ENCODE measurements at regions not wholly inside any gene's neighbourhood (a gene's known extent, or its start where the extent isn't known, plus 50 kb on each side); places are given as distances from the start of the nearest gene placed in this dataset.

DNA sequence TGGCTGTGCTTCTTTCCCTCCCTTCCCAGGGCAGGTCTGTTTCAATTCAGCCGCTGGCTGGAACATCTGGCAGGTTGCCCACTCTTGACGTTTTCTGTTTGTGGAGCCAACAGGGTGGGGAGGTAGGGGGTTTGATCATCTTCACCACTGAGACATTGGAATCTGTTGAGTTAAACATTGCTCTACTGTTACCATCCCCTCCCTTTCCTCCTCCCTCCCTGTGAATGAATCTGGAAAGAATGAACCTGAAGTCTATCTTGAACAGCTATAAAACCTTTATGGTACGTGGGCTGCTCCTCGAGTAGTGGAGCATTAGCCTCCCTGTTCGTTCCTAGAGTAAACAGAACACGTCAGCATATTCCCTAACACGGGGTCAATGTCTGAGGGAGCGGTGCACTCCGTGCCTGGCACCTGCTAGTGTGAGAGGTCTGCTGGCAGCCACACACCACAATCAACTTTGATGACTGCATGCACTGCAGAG is 249.9 kb upstream of the RBBP8 start:
- TF ChIP-seq, protein P1, sequence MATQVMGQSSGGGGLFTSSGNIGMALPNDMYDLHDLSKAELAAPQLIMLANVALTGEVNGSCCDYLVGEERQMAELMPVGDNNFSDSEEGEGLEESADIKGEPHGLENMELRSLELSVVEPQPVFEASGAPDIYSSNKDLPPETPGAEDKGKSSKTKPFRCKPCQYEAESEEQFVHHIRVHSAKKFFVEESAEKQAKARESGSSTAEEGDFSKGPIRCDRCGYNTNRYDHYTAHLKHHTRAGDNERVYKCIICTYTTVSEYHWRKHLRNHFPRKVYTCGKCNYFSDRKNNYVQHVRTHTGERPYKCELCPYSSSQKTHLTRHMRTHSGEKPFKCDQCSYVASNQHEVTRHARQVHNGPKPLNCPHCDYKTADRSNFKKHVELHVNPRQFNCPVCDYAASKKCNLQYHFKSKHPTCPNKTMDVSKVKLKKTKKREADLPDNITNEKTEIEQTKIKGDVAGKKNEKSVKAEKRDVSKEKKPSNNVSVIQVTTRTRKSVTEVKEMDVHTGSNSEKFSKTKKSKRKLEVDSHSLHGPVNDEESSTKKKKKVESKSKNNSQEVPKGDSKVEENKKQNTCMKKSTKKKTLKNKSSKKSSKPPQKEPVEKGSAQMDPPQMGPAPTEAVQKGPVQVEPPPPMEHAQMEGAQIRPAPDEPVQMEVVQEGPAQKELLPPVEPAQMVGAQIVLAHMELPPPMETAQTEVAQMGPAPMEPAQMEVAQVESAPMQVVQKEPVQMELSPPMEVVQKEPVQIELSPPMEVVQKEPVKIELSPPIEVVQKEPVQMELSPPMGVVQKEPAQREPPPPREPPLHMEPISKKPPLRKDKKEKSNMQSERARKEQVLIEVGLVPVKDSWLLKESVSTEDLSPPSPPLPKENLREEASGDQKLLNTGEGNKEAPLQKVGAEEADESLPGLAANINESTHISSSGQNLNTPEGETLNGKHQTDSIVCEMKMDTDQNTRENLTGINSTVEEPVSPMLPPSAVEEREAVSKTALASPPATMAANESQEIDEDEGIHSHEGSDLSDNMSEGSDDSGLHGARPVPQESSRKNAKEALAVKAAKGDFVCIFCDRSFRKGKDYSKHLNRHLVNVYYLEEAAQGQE (IDR thresholded peaks at IDR 0.05; ENCODE audit: low read depth): no peak
- TF ChIP-seq, protein P2, sequence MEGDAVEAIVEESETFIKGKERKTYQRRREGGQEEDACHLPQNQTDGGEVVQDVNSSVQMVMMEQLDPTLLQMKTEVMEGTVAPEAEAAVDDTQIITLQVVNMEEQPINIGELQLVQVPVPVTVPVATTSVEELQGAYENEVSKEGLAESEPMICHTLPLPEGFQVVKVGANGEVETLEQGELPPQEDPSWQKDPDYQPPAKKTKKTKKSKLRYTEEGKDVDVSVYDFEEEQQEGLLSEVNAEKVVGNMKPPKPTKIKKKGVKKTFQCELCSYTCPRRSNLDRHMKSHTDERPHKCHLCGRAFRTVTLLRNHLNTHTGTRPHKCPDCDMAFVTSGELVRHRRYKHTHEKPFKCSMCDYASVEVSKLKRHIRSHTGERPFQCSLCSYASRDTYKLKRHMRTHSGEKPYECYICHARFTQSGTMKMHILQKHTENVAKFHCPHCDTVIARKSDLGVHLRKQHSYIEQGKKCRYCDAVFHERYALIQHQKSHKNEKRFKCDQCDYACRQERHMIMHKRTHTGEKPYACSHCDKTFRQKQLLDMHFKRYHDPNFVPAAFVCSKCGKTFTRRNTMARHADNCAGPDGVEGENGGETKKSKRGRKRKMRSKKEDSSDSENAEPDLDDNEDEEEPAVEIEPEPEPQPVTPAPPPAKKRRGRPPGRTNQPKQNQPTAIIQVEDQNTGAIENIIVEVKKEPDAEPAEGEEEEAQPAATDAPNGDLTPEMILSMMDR (IDR thresholded peaks at IDR 0.05 in 2 of 3, conservative IDR thresholded peaks at IDR 0.05 in 1 of 3; ENCODE audit: borderline replicate concordance in 1 of 3, insufficient read depth in 1 of 3, low read depth in 2 of 3, low read length in 2 of 3): no peak
- TF ChIP-seq YY1 (IDR thresholded peaks at IDR 0.05; ENCODE audit: extremely low read depth, insufficient replicate concordance, low read depth, low read length) (no peak), EZH2 (IDR thresholded peaks at IDR 0.05) (no peak), RAD21 (IDR thresholded peaks at IDR 0.05; ENCODE audit: low read depth) (no peak), POLR2A (IDR thresholded peaks at IDR 0.05; ENCODE audit: borderline replicate concordance, extremely low read depth, insufficient read depth, insufficient read length) (no peak), POLR2AphosphoS5 (IDR thresholded peaks at IDR 0.05; ENCODE audit: low read depth, low read length) (no peak)
- TF ChIP-seq, protein P3, sequence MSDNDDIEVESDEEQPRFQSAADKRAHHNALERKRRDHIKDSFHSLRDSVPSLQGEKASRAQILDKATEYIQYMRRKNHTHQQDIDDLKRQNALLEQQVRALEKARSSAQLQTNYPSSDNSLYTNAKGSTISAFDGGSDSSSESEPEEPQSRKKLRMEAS (IDR thresholded peaks at IDR 0.05): no peak
- TF ChIP-seq, protein P4, sequence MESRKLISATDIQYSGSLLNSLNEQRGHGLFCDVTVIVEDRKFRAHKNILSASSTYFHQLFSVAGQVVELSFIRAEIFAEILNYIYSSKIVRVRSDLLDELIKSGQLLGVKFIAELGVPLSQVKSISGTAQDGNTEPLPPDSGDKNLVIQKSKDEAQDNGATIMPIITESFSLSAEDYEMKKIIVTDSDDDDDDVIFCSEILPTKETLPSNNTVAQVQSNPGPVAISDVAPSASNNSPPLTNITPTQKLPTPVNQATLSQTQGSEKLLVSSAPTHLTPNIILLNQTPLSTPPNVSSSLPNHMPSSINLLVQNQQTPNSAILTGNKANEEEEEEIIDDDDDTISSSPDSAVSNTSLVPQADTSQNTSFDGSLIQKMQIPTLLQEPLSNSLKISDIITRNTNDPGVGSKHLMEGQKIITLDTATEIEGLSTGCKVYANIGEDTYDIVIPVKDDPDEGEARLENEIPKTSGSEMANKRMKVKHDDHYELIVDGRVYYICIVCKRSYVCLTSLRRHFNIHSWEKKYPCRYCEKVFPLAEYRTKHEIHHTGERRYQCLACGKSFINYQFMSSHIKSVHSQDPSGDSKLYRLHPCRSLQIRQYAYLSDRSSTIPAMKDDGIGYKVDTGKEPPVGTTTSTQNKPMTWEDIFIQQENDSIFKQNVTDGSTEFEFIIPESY (IDR thresholded peaks at IDR 0.05; ENCODE audit: extremely low read depth, insufficient replicate concordance, low read length): no peak
- TF ChIP-seq, protein P5, sequence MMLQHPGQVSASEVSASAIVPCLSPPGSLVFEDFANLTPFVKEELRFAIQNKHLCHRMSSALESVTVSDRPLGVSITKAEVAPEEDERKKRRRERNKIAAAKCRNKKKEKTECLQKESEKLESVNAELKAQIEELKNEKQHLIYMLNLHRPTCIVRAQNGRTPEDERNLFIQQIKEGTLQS (IDR thresholded peaks at IDR 0.05): no peak

Data from HCT116 (cell line).